Endothelial cell of umbilical vein (primary cell): ENCODE measurements at regions not wholly inside any gene's neighbourhood (a gene's known extent, or its start where the extent isn't known, plus 50 kb on each side); places are given as distances from the start of the nearest gene placed in this dataset.
"Not testable (repeated sequence)": the region's sequence is repeated elsewhere in the genome, so short reads cannot be mapped to it uniquely, and the experiment has no call there.

ENCODE experiments used
- CTCF ChIP-seq, 2 donors: IDR thresholded peaks; 1 replicate in 1 of 2; 2 replicates in 1 of 2; pipeline ENCODE4 v1.5.1; 2011; ENCODE audit warnings: low read length in 2 of 2, mild to moderate bottlenecking in 2 of 2, moderate library complexity in 2 of 2, control low read depth in 1 of 2, inconsistent platforms in 1 of 2, low read depth in 1 of 2; ENCODE audit not compliant: insufficient read depth in 1 of 2; ENCODE audit errors: extremely low read depth in 1 of 2
- EZH2 ChIP-seq: IDR thresholded peaks from 2 replicates; pipeline ENCODE4 v1.6.1; 2012; ENCODE audit warnings: borderline replicate concordance, low read depth, mild to moderate bottlenecking, moderate library complexity, low read length, inconsistent platforms; ENCODE audit not compliant: severe bottlenecking
- JUN ChIP-seq: IDR thresholded peaks from 2 replicates; pipeline ENCODE4 v1.6.1; 2011; ENCODE audit warnings: borderline replicate concordance, low read depth; ENCODE audit not compliant: insufficient read length, insufficient read depth
- POLR2AphosphoS5 ChIP-seq: IDR thresholded peaks from 2 replicates; pipeline ENCODE4 v1.6.1; 2012; ENCODE audit warnings: low read depth, mild to moderate bottlenecking, control low read depth, low read length, moderate library complexity; ENCODE audit not compliant: insufficient read depth

- TF ChIP-seq CTCF (IDR thresholded peaks at IDR 0.05; ENCODE audit: extremely low read depth in 1 of 2, insufficient read depth in 1 of 2, low read depth in 1 of 2, low read length in 2 of 2); POLR2AphosphoS5; EZH2; JUN: not testable (repeated sequence)
These were observed 64.1 kb upstream of the ABLIM1 start for GRCh38 chr10:114722136-114722535.
